ENCODE measurements at regions not wholly inside any gene's neighbourhood (a gene's known extent, or its start where the extent isn't known, plus 50 kb on each side); places are given as distances from the start of the nearest gene placed in this dataset.
"Not testable (repeated sequence)": the region's sequence is repeated elsewhere in the genome, so short reads cannot be mapped to it uniquely, and the experiment has no call there.

DNA sequence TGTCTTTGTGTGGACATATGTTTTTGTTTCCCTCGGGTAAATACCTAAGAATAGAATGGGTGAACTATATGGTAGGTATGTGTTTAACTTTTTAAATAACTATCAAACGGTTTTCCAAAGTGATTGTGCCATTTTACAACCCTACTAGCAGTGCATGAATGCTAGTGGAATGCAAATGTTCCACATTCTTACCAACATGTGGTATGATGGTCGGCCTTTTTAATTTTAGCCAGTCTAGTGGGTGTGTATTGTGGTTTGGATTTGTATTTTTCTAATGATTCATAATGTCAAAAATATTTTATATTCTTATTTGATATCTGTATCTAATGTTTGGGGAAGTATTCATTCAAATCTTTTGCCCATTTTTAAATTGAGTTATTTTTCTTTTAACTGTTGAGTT is 68.2 kb upstream of the SMAD3 start:
- no peaks in the 10 kb centered on the region for H3K4me1 ChIP-seq (ENCODE audit: control insufficient read depth, insufficient read depth, low read length, poor library complexity, severe bottlenecking)
- DNase-seq, result no peak
- H3K27ac ChIP-seq (ENCODE audit: insufficient read depth, low read length, poor library complexity, severe bottlenecking), result no peak overlapping the region

DNA sequence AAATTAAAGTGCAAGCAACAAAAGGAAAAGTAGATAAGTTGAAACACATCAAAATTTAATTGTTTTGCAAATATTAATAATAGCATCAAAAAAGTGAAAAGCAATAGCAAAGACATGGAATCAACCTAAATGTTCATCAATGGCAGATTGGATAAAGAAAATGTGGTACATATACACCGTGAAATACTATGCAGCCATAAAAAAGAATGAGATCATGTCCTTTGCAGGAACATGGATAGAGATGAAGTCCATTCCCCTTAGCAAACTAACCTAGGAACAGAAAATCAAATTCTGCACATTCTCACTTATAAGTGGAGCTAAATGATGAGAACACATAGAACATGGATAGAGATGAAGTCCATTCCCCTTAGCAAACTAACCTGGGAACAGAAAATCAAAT is 67.2 kb upstream of the SMAD3 start:
- H3K27me3 ChIP-seq (replicated peaks; ENCODE audit: control insufficient read depth, insufficient read depth, low read length, poor library complexity, severe bottlenecking); H3K9me3 ChIP-seq (ENCODE audit: control insufficient read depth, low read length); DNase-seq; H3K4me1 ChIP-seq (ENCODE audit: control insufficient read depth, insufficient read depth, low read length, poor library complexity, severe bottlenecking); H3K36me3 ChIP-seq (ENCODE audit: control insufficient read depth, insufficient read depth, low read length); H3K27ac ChIP-seq (ENCODE audit: insufficient read depth, low read length, poor library complexity, severe bottlenecking); H3K4me3 ChIP-seq (ENCODE audit: insufficient read depth, low read depth, low read length, poor library complexity, severe bottlenecking): not testable (repeated sequence)

More for the DNA sequence above, 68.2 kb upstream of the SMAD3 start:
- H3K9me3 ChIP-seq (ENCODE audit: control insufficient read depth, low read length), result no peaks in the 10 kb centered on the region
- H3K4me3 ChIP-seq (ENCODE audit: insufficient read depth, low read depth, low read length, poor library complexity, severe bottlenecking), result no peak overlapping the region
- H3K27me3 ChIP-seq (replicated peaks; ENCODE audit: control insufficient read depth, insufficient read depth, low read length, poor library complexity, severe bottlenecking), result no peaks in the 10 kb centered on the region
- H3K36me3 ChIP-seq (ENCODE audit: control insufficient read depth, insufficient read depth, low read length), result no peaks in the 10 kb centered on the region

DNA sequence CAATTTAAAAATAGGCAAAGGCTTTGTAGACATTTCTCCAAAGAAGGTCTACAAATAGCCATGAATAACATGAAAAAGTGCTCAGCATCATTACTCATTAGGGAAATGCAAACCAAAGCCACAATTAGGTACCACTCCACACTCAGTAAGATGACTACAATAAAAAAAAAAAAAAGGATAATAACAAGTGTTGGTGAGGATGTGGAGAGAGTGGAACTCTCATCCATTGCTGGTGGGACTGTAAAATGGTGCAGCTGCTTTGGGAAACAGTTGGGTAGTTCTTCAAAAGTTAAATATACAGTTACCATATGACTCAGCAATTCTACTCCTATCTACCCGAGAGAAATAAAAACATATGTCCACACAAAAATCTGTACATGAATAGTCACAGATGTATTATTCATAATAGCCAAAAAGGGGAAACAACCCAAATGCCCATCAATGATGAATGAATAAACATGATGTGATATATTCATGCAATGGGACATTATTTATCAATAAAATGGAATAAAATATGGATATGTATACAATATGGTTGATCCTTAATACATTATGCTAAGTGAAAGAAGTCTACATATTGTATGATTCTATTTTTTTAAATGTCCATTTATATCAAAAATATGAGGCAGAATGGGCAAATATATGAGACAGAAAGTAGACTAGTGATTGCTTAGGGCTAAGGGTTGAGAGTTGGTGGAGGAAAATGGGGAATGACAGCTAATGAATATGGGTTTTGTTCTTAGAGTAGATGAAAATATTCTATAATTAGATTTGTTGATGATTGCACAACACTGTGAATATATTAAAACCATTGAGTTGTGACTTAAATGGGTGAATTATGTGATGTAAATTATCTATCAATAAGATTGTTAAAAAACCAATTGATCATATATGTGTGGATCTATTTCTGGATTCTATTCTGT is 66.1 kb upstream of the SMAD3 start:
- no peaks in the 10 kb centered on the region for H3K36me3 ChIP-seq (ENCODE audit: control insufficient read depth, insufficient read depth, low read length)
- no peak overlapping the region for H3K4me3 ChIP-seq (ENCODE audit: insufficient read depth, low read depth, low read length, poor library complexity, severe bottlenecking)
- no peaks in the 10 kb centered on the region for H3K27me3 ChIP-seq (replicated peaks; ENCODE audit: control insufficient read depth, insufficient read depth, low read length, poor library complexity, severe bottlenecking)
- no peak for DNase-seq
- no peaks in the 10 kb centered on the region for H3K9me3 ChIP-seq (ENCODE audit: control insufficient read depth, low read length)
- no peaks in the 10 kb centered on the region for H3K4me1 ChIP-seq (ENCODE audit: control insufficient read depth, insufficient read depth, low read length, poor library complexity, severe bottlenecking)
- no peak overlapping the region for H3K27ac ChIP-seq (ENCODE audit: insufficient read depth, low read length, poor library complexity, severe bottlenecking)

DNA sequence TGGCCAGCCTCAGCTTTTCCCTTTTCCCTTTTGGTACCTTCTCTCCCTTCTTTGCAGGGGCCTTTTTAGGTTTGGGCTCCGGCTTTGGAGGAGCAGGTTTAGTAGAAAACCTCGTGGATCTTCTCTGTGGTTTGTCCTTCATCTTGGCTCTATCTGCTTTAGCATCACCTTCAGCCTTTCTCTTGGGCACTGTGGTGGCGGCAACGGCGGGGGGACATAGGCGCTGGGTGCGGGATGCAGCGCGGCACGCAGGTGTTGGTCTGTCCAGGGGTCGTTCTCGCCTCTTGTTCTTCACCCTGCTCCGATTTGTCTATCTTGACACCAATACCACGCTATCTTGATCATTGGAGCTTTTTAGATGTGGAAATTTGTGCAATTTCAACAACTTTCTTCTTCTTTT is 64.5 kb upstream of the SMAD3 start:
- H3K27ac ChIP-seq (ENCODE audit: insufficient read depth, low read length, poor library complexity, severe bottlenecking), result no peak overlapping the region
- no peaks in the 10 kb centered on the region for H3K27me3 ChIP-seq (replicated peaks; ENCODE audit: control insufficient read depth, insufficient read depth, low read length, poor library complexity, severe bottlenecking)
- H3K4me3 ChIP-seq (ENCODE audit: insufficient read depth, low read depth, low read length, poor library complexity, severe bottlenecking), result no peak overlapping the region
- H3K4me1 ChIP-seq (ENCODE audit: control insufficient read depth, insufficient read depth, low read length, poor library complexity, severe bottlenecking), result no peaks in the 10 kb centered on the region
- no peak for DNase-seq
- no peaks in the 10 kb centered on the region for H3K36me3 ChIP-seq (ENCODE audit: control insufficient read depth, insufficient read depth, low read length)
- H3K9me3 ChIP-seq (ENCODE audit: control insufficient read depth, low read length), result no peaks in the 10 kb centered on the region

DNA sequence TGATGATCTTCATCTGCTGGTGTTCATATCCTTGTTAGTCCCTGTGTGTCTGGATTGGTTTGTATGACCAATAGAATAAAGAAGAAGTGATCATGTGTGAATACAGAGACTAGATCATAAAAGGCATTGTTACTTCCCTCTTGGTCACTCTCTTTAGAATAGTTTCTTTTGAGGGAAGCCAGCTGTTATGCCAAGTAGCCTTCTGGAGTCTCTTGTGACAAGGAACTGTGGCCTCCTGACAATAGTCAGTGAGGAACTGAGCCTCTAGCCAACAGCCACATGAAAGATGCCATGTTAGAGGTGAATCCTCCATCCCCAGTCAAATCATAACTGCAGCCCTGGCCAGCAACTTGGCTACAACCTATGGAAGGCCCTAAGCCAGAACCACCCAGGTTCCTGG is 63.0 kb upstream of the SMAD3 start:
- no peaks in the 10 kb centered on the region for H3K4me1 ChIP-seq (ENCODE audit: control insufficient read depth, insufficient read depth, low read length, poor library complexity, severe bottlenecking)
- DNase-seq, result no peak
- H3K27me3 ChIP-seq (replicated peaks; ENCODE audit: control insufficient read depth, insufficient read depth, low read length, poor library complexity, severe bottlenecking), result no peaks in the 10 kb centered on the region
- no peaks in the 10 kb centered on the region for H3K36me3 ChIP-seq (ENCODE audit: control insufficient read depth, insufficient read depth, low read length)
- no peak overlapping the region for H3K27ac ChIP-seq (ENCODE audit: insufficient read depth, low read length, poor library complexity, severe bottlenecking)
- H3K4me3 ChIP-seq (ENCODE audit: insufficient read depth, low read depth, low read length, poor library complexity, severe bottlenecking), result no peak overlapping the region
- no peaks in the 10 kb centered on the region for H3K9me3 ChIP-seq (ENCODE audit: control insufficient read depth, low read length)

DNA sequence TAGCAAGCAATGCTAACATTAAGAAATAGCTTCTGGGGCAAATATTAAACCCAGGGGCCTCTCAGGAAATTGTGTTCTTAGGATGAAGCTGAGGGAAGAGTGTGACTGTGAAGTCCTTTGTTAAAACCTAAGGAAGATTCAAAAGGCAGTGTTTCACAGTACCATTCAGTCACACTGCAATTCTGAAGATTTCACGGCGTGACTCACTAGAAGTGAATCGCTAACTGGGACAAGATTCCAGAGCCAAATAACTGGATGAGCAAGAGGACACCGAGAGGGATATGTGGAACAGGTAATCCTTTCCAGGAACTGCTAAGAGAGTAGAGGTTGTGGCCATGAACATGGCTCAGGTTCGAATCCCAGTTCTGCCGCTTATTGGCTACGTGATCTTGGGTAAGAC is 61.8 kb upstream of the SMAD3 start:
- Histone ChIP-seq H3K4me3 (ENCODE audit: insufficient read depth, low read depth, low read length, poor library complexity, severe bottlenecking) (no peak overlapping the region), H3K27ac (ENCODE audit: insufficient read depth, low read length, poor library complexity, severe bottlenecking) (no peak overlapping the region), H3K36me3 (ENCODE audit: control insufficient read depth, insufficient read depth, low read length) (no peaks in the 10 kb centered on the region), H3K4me1 (ENCODE audit: control insufficient read depth, insufficient read depth, low read length, poor library complexity, severe bottlenecking) (no peaks in the 10 kb centered on the region), H3K27me3 (replicated peaks; ENCODE audit: control insufficient read depth, insufficient read depth, low read length, poor library complexity, severe bottlenecking) (no peaks in the 10 kb centered on the region), H3K9me3 (ENCODE audit: control insufficient read depth, low read length) (no peaks in the 10 kb centered on the region)
- DNase-seq, result no peak

DNA sequence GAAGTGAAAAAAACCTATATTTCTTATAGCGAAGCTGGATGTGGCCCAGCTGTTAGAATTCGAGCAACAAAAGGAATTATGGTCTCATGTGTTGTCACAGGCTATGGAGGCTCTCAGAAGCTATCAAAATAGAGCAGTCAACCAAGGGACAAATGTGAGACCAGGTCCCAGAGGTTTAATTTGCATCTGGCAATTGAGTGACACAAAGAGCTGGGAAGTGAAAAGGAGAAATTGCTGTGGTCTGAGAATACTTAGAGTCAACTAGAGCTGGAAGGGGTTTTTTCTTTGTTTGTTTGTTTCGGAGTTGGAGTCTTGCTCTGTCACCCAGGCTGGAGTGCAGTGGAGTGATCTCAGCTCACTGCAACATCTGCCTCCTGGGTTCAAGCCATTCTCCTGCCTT is 61.3 kb upstream of the SMAD3 start:
- H3K27ac ChIP-seq (ENCODE audit: insufficient read depth, low read length, poor library complexity, severe bottlenecking), result no peak overlapping the region
- no peaks in the 10 kb centered on the region for H3K27me3 ChIP-seq (replicated peaks; ENCODE audit: control insufficient read depth, insufficient read depth, low read length, poor library complexity, severe bottlenecking)

DNA sequence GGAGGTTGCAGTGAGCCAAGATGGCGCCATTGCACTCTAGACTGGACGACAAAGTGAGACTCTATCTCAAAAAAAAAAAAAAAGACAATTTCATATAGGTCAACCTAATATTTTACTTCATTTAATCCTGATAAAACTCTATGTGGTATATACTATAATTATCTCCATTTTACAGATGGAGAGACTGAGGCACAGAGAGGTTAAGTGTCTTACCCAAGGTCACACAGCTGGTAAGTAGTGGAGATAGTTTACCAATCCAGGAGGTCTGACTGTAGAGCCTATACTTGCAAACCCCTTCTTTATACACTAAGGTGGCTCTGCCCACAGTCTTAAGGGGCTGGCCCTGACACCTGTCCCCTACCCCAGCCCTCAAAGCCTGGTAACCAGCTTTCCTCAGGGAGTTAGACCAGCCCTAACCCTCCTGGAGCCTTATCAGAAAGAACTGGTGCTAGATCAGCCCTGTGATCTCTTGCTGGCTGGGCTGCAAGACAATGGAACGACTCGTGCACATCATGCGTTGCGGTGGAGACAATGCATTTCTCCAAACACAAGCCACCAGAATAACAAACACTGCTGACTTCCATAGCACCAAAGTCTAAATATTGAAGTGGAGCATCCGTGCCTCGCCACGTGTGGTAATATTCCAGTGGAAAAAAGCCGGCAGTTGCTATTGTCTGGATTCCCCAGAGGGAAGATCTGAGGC is 60.0 kb upstream of the SMAD3 start:
- H3K27ac ChIP-seq (ENCODE audit: insufficient read depth, low read length, poor library complexity, severe bottlenecking), result no peak overlapping the region
- H3K36me3 ChIP-seq (ENCODE audit: control insufficient read depth, insufficient read depth, low read length), result no peaks in the 10 kb centered on the region
- H3K27me3 ChIP-seq (replicated peaks; ENCODE audit: control insufficient read depth, insufficient read depth, low read length, poor library complexity, severe bottlenecking), result no peaks in the 10 kb centered on the region
- no peak for DNase-seq
- H3K4me1 ChIP-seq (ENCODE audit: control insufficient read depth, insufficient read depth, low read length, poor library complexity, severe bottlenecking), result no peaks in the 10 kb centered on the region
- no peak overlapping the region for H3K4me3 ChIP-seq (ENCODE audit: insufficient read depth, low read depth, low read length, poor library complexity, severe bottlenecking)
- H3K9me3 ChIP-seq (ENCODE audit: control insufficient read depth, low read length), result no peaks in the 10 kb centered on the region

More for the DNA sequence above, 61.3 kb upstream of the SMAD3 start:
- no peaks in the 10 kb centered on the region for H3K4me1 ChIP-seq (ENCODE audit: control insufficient read depth, insufficient read depth, low read length, poor library complexity, severe bottlenecking)
- H3K4me3 ChIP-seq (ENCODE audit: insufficient read depth, low read depth, low read length, poor library complexity, severe bottlenecking), result no peak overlapping the region
- no peak for DNase-seq
- H3K36me3 ChIP-seq (ENCODE audit: control insufficient read depth, insufficient read depth, low read length), result no peaks in the 10 kb centered on the region
- H3K9me3 ChIP-seq (ENCODE audit: control insufficient read depth, low read length), result no peaks in the 10 kb centered on the region

DNA sequence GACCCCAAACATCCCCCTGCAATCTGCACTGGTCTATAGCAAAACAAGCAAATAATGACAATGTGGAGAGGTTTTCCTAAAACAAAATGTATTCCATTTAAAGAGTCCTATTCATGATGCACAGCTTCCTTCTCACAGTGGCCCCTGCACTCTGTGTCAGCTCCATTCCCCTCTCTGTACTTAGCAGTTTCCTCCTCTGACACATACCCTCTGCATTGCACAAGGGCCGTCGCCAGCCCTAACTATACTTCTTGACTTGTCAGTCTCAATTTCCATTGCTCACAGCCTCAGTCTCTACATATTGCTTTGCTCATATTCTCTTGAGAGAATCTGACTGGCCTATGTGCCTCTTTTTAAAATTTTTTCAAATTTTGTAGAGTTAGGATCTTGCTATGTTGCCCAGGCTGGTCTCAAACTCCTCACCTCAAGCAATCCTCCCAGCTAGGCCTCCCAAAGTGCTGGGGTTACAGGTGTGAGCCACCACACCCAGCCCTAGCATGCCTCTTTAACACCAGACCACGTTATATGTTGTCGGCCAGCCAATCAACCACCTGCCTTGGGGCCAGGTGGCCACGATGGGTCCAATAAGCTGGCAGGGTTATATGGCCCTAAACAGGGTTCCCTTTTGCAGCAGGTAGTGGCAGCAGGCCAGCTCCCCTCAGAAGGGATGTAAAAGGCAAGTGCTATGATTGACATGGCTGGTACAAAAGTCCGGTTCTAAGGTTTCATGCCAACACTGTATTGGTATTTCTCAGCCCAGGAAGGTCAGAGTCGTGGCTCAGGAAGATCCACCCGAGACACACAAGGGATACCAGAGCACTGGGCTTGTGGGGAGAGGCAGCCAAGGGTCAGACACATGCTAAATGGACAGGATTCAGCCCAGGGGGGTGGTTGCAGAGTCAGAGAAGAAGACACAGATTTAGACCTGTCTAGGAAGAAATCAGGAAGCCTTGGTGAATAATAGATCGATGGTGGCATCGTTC is 59.0 kb upstream of the SMAD3 start:
- H3K4me1 ChIP-seq (ENCODE audit: control insufficient read depth, insufficient read depth, low read length, poor library complexity, severe bottlenecking), result no peaks in the 10 kb centered on the region
- DNase-seq, result no peak
- H3K9me3 ChIP-seq (ENCODE audit: control insufficient read depth, low read length), result no peaks in the 10 kb centered on the region
- H3K4me3 ChIP-seq (ENCODE audit: insufficient read depth, low read depth, low read length, poor library complexity, severe bottlenecking), result no peak overlapping the region
- H3K27me3 ChIP-seq (replicated peaks; ENCODE audit: control insufficient read depth, insufficient read depth, low read length, poor library complexity, severe bottlenecking), result no peaks in the 10 kb centered on the region
- no peaks in the 10 kb centered on the region for H3K36me3 ChIP-seq (ENCODE audit: control insufficient read depth, insufficient read depth, low read length)
- H3K27ac ChIP-seq (ENCODE audit: insufficient read depth, low read length, poor library complexity, severe bottlenecking), result no peak overlapping the region
